ENCODE measurements at regions not wholly inside any gene's neighbourhood (a gene's known extent, or its start where the extent isn't known, plus 50 kb on each side); places are given as distances from the start of the nearest gene placed in this dataset.

DNA sequence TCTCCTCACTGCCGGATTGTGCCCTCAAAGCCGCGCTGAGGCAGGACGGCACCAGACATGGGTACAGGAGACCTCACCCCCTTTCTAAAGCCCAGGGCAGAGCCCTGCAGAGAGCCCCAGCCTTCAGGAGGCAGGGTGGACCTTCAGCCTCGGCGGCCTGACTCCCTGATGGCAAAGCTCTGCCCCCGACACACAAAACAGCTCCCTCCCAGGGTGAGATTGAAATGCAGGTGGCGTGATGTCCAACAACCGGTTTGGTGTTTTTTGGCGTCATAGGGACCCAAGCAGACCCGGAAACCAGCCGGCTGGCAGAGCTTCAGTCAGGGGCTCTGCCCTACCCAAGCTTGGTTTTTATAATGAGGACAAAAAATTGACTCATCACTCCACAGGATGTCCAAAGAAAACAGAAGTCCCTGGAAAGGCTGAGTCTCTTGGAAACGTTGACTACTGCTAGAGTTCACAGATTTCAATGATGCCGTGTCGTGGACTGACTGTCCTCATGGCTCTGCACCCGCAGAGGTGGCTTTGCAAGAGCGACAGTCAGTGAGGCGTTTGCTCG, 275.2 kb upstream of the IRX1 start:
- 78% methylated on average over 14 of the region's 19 CpGs for WGBS (ENCODE audit: insufficient coverage)
- no peaks in the 10 kb centered on the region for H3K36me3 ChIP-seq (replicated peaks in 1 of 2; ENCODE audit: control insufficient read depth in 1 of 2, insufficient read depth in 2 of 2, low read length in 2 of 2)
- intact Hi-C loops (cut with micrococcal nuclease): no loop called here
- no peaks in the 10 kb centered on the region for H4K20me1 ChIP-seq (ENCODE audit: insufficient read depth, low read length)
- H2AFZ ChIP-seq (ENCODE audit: insufficient read depth, low read depth, low read length, poor library complexity, severe bottlenecking): no peak overlapping the region
- H3K27ac ChIP-seq (ENCODE audit: low read depth in 1 of 2, low read length in 2 of 2): no peak overlapping the region
- no peak overlapping the region for H3K4me3 ChIP-seq (replicated peaks in 1 of 3; ENCODE audit: low read depth in 2 of 3, low read length in 3 of 3)
- no peaks in the 10 kb centered on the region for H3K79me2 ChIP-seq (ENCODE audit: insufficient read depth, low read length)
- Mint-ChIP-seq H3K4me1 (no peaks in the 10 kb centered on the region), H3K27ac (no peak overlapping the region), H3K4me3 (no peak overlapping the region), H3K9me3 (peaks cover 0 to 5% (median 0%) of the 10 kb centered on the region in 7 donors), H3K36me3 (no peaks in the 10 kb centered on the region), H3K27me3 (ENCODE audit: low read depth in 3 of 3) (no peaks in the 10 kb centered on the region)
- no peaks in the 10 kb centered on the region for H3K4me1 ChIP-seq (ENCODE audit: control insufficient read depth in 1 of 2, insufficient read depth in 2 of 2, low read length in 2 of 2)
- no peak overlapping the region for H3K4me2 ChIP-seq (replicated peaks; ENCODE audit: extremely low read depth, low read length, poor library complexity, severe bottlenecking)
- peaks cover 30 to 33% of the 10 kb centered on the region in 2 donors for H3K9me3 ChIP-seq (replicated peaks in 1 of 2; ENCODE audit: control insufficient read depth in 1 of 2, insufficient read depth in 1 of 2, low read length in 2 of 2)
- TF ChIP-seq, protein P1, sequence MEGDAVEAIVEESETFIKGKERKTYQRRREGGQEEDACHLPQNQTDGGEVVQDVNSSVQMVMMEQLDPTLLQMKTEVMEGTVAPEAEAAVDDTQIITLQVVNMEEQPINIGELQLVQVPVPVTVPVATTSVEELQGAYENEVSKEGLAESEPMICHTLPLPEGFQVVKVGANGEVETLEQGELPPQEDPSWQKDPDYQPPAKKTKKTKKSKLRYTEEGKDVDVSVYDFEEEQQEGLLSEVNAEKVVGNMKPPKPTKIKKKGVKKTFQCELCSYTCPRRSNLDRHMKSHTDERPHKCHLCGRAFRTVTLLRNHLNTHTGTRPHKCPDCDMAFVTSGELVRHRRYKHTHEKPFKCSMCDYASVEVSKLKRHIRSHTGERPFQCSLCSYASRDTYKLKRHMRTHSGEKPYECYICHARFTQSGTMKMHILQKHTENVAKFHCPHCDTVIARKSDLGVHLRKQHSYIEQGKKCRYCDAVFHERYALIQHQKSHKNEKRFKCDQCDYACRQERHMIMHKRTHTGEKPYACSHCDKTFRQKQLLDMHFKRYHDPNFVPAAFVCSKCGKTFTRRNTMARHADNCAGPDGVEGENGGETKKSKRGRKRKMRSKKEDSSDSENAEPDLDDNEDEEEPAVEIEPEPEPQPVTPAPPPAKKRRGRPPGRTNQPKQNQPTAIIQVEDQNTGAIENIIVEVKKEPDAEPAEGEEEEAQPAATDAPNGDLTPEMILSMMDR (IDR thresholded peaks at IDR 0.05): no peak
- no peak overlapping the region for H3K9ac ChIP-seq (ENCODE audit: insufficient read depth, low read length, poor library complexity, severe bottlenecking)
- no peaks in the 10 kb centered on the region for H3K27me3 ChIP-seq (ENCODE audit: control insufficient read depth in 2 of 2, insufficient read depth in 2 of 2, low read length in 2 of 2)
- no peak for DNase-seq

GRCh38 chr5:3317051-3317795, 278.4 kb upstream of the IRX1 start:
- no peak overlapping the region for H2AFZ ChIP-seq (ENCODE audit: insufficient read depth, low read depth, low read length, poor library complexity, severe bottlenecking)
- H3K4me2 ChIP-seq (replicated peaks; ENCODE audit: extremely low read depth, low read length, poor library complexity, severe bottlenecking): no peak overlapping the region
- peaks cover 0 to 2% (median 0%) of the 10 kb centered on the region in 3 donors for H3K27me3 Mint-ChIP-seq (ENCODE audit: low read depth in 3 of 3)
- no peaks in the 10 kb centered on the region for H3K4me1 Mint-ChIP-seq
- H3K27me3 ChIP-seq (ENCODE audit: control insufficient read depth in 2 of 2, insufficient read depth in 2 of 2, low read length in 2 of 2): no peaks in the 10 kb centered on the region
- H3K36me3 ChIP-seq (replicated peaks in 1 of 2; ENCODE audit: control insufficient read depth in 1 of 2, insufficient read depth in 2 of 2, low read length in 2 of 2): no peaks in the 10 kb centered on the region
- peaks cover 14 to 16% of the 10 kb centered on the region in 2 donors for H3K9me3 ChIP-seq (replicated peaks in 1 of 2; ENCODE audit: control insufficient read depth in 1 of 2, insufficient read depth in 1 of 2, low read length in 2 of 2)
- no peaks in the 10 kb centered on the region for H3K4me1 ChIP-seq (ENCODE audit: control insufficient read depth in 1 of 2, insufficient read depth in 2 of 2, low read length in 2 of 2)
- no peaks in the 10 kb centered on the region for H4K20me1 ChIP-seq (ENCODE audit: insufficient read depth, low read length)
- no peak overlapping the region for H3K4me3 ChIP-seq (replicated peaks in 1 of 3; ENCODE audit: low read depth in 2 of 3, low read length in 3 of 3)
- no peak overlapping the region for H3K27ac ChIP-seq (ENCODE audit: low read depth in 1 of 2, low read length in 2 of 2)
- no peak overlapping the region for H3K27ac Mint-ChIP-seq
- H3K9me3 Mint-ChIP-seq: peaks cover 0 to 9% (median 4%) of the 10 kb centered on the region in 7 donors
- TF ChIP-seq, protein P1 (IDR thresholded peaks at IDR 0.05): no peak
- H3K9ac ChIP-seq (ENCODE audit: insufficient read depth, low read length, poor library complexity, severe bottlenecking): no peak overlapping the region
- no peaks in the 10 kb centered on the region for H3K79me2 ChIP-seq (ENCODE audit: insufficient read depth, low read length)
- no peak for DNase-seq
- intact Hi-C loops (cut with micrococcal nuclease): no loop called here
- H3K4me3 Mint-ChIP-seq: no peak overlapping the region
- no peaks in the 10 kb centered on the region for H3K36me3 Mint-ChIP-seq
- WGBS (ENCODE audit: insufficient coverage): 94% methylated on average over 3 of the region's 10 CpGs
